Neural cell (in vitro differentiated cells): ENCODE measurements at regions not wholly inside any gene's neighbourhood (a gene's known extent, or its start where the extent isn't known, plus 50 kb on each side); places are given as distances from the start of the nearest gene placed in this dataset.

Experiments used
- H2AFZ ChIP-seq: fragments of 200-600, 300-800 bp; sonication (generic), shearing (Covaris generic); 2 replicates; pipeline ENCODE4 v1.6.0; 2014; ENCODE audit warnings: low read depth, mild to moderate bottlenecking, antibody characterized with exemption, low read length, moderate library complexity
- H3F3A ChIP-seq: fragments of 200-600 bp; shearing (Covaris generic); 2 replicates; pipeline ENCODE4 v1.6.1; 2016; ENCODE audit warnings: mild to moderate bottlenecking, moderate library complexity, mixed read lengths, antibody characterized with exemption, low read length; ENCODE audit not compliant: insufficient read depth, poor library complexity, severe bottlenecking
- H3K27ac ChIP-seq: fragments of 200-600, 300-800 bp; sonication (generic), shearing (Covaris generic); 2 replicates; pipeline ENCODE4 v1.5.1; 2014; ENCODE audit warnings: mild to moderate bottlenecking, low read length, moderate library complexity
- H3K27me3 ChIP-seq: fragments of 300-800, 200-600 bp; sonication (generic), shearing (Covaris generic); 2 replicates; pipeline ENCODE4 v1.6.0; 2014; ENCODE audit warnings: mild to moderate bottlenecking, low read depth, low read length, moderate library complexity; ENCODE audit not compliant: insufficient read depth
- H3K36me3 ChIP-seq: fragments of 300-800, 200-600 bp; sonication (generic), shearing (Covaris generic); 2 replicates; pipeline ENCODE4 v1.5.1; 2014; ENCODE audit warnings: mild to moderate bottlenecking, antibody characterized with exemption, low read length, moderate library complexity; ENCODE audit not compliant: insufficient read depth
- H3K4me2 ChIP-seq: fragments of 300-800, 200-600 bp; sonication (generic), shearing (Covaris generic); 2 replicates; pipeline ENCODE4 v1.6.0; 2014; ENCODE audit warnings: mild to moderate bottlenecking, low read length
- H3K4me3 ChIP-seq: fragments of 300-800, 200-600 bp; sonication (generic), shearing (Covaris generic); 2 replicates; pipeline ENCODE4 v1.5.1; 2014; ENCODE audit warnings: mild to moderate bottlenecking, low read length, moderate library complexity
- H3K79me2 ChIP-seq: fragments of 200-600 bp; shearing (Covaris generic); replicated peaks from 2 replicates; pipeline ENCODE4 v1.6.0; 2014; ENCODE audit warnings: mild to moderate bottlenecking, low read length, moderate library complexity; ENCODE audit not compliant: insufficient read depth
- H3K9ac ChIP-seq: fragments of 300-800, 200-600 bp; sonication (generic), shearing (Covaris generic); 2 replicates; pipeline ENCODE4 v1.6.1; 2016; ENCODE audit warnings: mild to moderate bottlenecking, low read length, mixed read lengths
- H3K9me2 ChIP-seq: fragments of 200-600 bp; shearing (Covaris generic); 2 replicates; pipeline ENCODE4 v1.6.1; 2016; ENCODE audit warnings: mild to moderate bottlenecking, low read length, mixed read lengths; ENCODE audit not compliant: insufficient read depth
- H3K9me3 ChIP-seq: fragments of 200-600, 300-800 bp; sonication (generic), shearing (Covaris generic); 2 replicates; pipeline ENCODE4 v1.6.1; 2016; ENCODE audit warnings: mild to moderate bottlenecking, mixed run types, low read length, moderate library complexity, mixed read lengths
- H4K20me1 ChIP-seq: fragments of 200-600 bp; shearing (Covaris generic); 2 replicates; pipeline ENCODE4 v1.6.1; 2016; ENCODE audit warnings: mild to moderate bottlenecking, mixed run types; ENCODE audit not compliant: insufficient read depth
- CTCF ChIP-seq: fragments of 450-650 bp; IDR thresholded peaks from 2 replicates; pipeline ENCODE4 v1.5.1; 2014; ENCODE audit warnings: antibody characterized with exemption, mild to moderate bottlenecking, moderate library complexity; ENCODE audit not compliant: poor library complexity, severe bottlenecking
- EP300 ChIP-seq: fragments of 450-650 bp; conservative IDR thresholded peaks from 2 replicates; pipeline ENCODE4 v1.6.1; 2014; ENCODE audit warnings: antibody characterized with exemption, mild to moderate bottlenecking, moderate library complexity; ENCODE audit not compliant: poor library complexity, severe bottlenecking
- EZH2 ChIP-seq: fragments of 200-600, 300-800 bp; shearing (Covaris generic), sonication (generic); IDR thresholded peaks from 2 replicates; pipeline ENCODE4 v1.6.1; 2014; ENCODE audit warnings: antibody characterized with exemption, low read length, borderline replicate concordance, mild to moderate bottlenecking; ENCODE audit not compliant: insufficient read depth, poor library complexity, severe bottlenecking
- MXI1 ChIP-seq: fragments of 450-650 bp; conservative IDR thresholded peaks from 2 replicates; pipeline ENCODE4 v1.6.1; 2014; ENCODE audit warnings: antibody characterized with exemption, mild to moderate bottlenecking; ENCODE audit not compliant: poor library complexity, severe bottlenecking
- POLR2AphosphoS5 ChIP-seq: IDR thresholded peaks from 2 replicates; pipeline ENCODE4 v1.6.1; 2012
- RAD21 ChIP-seq: fragments of 450-650 bp; conservative IDR thresholded peaks from 2 replicates; pipeline ENCODE4 v1.6.1; 2014; ENCODE audit warnings: antibody characterized with exemption, mild to moderate bottlenecking, moderate library complexity
- SMC3 ChIP-seq: fragments of 450-650 bp; conservative IDR thresholded peaks from 2 replicates; pipeline ENCODE4 v1.6.1; 2014; ENCODE audit warnings: antibody characterized with exemption, mild to moderate bottlenecking, moderate library complexity; ENCODE audit not compliant: poor library complexity
- TAF1 ChIP-seq: IDR thresholded peaks from 2 replicates; pipeline ENCODE4 v1.6.1; 2012; ENCODE audit warnings: low read depth
- TF ChIP-seq, protein P1 (sequence below): IDR thresholded peaks from 2 replicates; pipeline ENCODE4 v1.6.1; 2012; ENCODE audit warnings: borderline replicate concordance

GRCh38 chr14:31971612-31972011 lies 105.5 kb upstream of the ARHGAP5 start:
- Histone ChIP-seq H3K9ac (no peak overlapping the region), H3K36me3 (no peaks in the 10 kb centered on the region), H3K27ac (no peak overlapping the region), H3K4me2 (no peak overlapping the region), H3K79me2 (no peaks in the 10 kb centered on the region), H3F3A (no peaks in the 10 kb centered on the region), H4K20me1 (no peaks in the 10 kb centered on the region), H3K9me3 (no peaks in the 10 kb centered on the region), H2AFZ (no peak overlapping the region), H3K4me3 (no peak overlapping the region), H3K27me3 (no peaks in the 10 kb centered on the region), H3K9me2 (no peaks in the 10 kb centered on the region)
- TF ChIP-seq SMC3 (no peak), TAF1 (no peak), MXI1 (no peak), CTCF (no peak)

DNA sequence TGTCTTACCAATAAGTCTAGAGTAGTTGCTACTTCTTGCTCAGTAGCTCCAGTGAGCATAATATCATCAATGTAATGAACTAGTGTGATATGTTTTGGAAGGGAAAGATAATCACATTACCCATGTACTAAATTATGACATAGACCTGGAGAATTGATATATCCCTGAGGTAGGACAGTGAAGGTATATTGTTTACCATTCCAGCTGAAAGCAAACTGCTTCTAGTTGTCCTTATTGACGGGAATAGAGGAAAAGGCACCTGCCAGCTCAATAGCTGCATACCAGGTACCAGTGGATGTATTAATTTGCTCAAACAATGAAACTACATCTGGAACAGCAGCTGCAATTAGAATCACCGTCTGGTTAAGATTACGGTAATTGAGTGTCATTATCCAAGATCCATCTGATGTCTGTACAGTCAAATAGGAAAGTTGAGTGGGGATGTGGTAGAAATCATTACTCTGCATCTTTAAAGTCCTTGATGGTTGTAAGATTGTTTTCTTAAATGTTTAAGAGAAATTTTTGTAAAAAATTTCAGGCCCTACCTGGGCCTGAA lies 100.0 kb upstream of the ARHGAP5 start:
- no peaks in the 10 kb centered on the region for H3K79me2 ChIP-seq

More for the DNA sequence above, 100.0 kb upstream of the ARHGAP5 start:
- Histone ChIP-seq H3K36me3 (no peaks in the 10 kb centered on the region), H3K9me3 (peaks cover 4% of the 10 kb centered on the region), H3F3A (no peaks in the 10 kb centered on the region), H3K9ac (no peak overlapping the region), H3K4me3 (no peak overlapping the region), H3K27me3 (no peaks in the 10 kb centered on the region), H4K20me1 (no peaks in the 10 kb centered on the region), H3K4me2 (no peak overlapping the region), H2AFZ (no peak overlapping the region), H3K9me2 (no peaks in the 10 kb centered on the region), H3K27ac (no peak overlapping the region)
- TF ChIP-seq TAF1, result no peak
- TF ChIP-seq EP300, result no peak
- no peak for TF ChIP-seq MXI1
- no peak for TF ChIP-seq RAD21
- no peak for TF ChIP-seq CTCF
- TF ChIP-seq SMC3, result no peak
- TF ChIP-seq, protein P1, sequence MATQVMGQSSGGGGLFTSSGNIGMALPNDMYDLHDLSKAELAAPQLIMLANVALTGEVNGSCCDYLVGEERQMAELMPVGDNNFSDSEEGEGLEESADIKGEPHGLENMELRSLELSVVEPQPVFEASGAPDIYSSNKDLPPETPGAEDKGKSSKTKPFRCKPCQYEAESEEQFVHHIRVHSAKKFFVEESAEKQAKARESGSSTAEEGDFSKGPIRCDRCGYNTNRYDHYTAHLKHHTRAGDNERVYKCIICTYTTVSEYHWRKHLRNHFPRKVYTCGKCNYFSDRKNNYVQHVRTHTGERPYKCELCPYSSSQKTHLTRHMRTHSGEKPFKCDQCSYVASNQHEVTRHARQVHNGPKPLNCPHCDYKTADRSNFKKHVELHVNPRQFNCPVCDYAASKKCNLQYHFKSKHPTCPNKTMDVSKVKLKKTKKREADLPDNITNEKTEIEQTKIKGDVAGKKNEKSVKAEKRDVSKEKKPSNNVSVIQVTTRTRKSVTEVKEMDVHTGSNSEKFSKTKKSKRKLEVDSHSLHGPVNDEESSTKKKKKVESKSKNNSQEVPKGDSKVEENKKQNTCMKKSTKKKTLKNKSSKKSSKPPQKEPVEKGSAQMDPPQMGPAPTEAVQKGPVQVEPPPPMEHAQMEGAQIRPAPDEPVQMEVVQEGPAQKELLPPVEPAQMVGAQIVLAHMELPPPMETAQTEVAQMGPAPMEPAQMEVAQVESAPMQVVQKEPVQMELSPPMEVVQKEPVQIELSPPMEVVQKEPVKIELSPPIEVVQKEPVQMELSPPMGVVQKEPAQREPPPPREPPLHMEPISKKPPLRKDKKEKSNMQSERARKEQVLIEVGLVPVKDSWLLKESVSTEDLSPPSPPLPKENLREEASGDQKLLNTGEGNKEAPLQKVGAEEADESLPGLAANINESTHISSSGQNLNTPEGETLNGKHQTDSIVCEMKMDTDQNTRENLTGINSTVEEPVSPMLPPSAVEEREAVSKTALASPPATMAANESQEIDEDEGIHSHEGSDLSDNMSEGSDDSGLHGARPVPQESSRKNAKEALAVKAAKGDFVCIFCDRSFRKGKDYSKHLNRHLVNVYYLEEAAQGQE, result no peak
- no peak for TF ChIP-seq POLR2AphosphoS5
- TF ChIP-seq EZH2, result no peak
